Brain microvascular endothelial cell (primary cell): ENCODE measurements at regions not wholly inside any gene's neighbourhood (a gene's known extent, or its start where the extent isn't known, plus 50 kb on each side); places are given as distances from the start of the nearest gene placed in this dataset.
"Not testable (repeated sequence)": the region's sequence is repeated elsewhere in the genome, so short reads cannot be mapped to it uniquely, and the experiment has no call there.

Experiments
- DNase-seq: peaks from one replicate; pipeline ENCODE4 v3.0.0-alpha.2; 2020
- H3K27ac ChIP-seq: fragments of 250-450 bp; sonication (Bioruptor Pico); 2 replicates; pipeline ENCODE4 v1.5.1; 2020; ENCODE audit warnings: mild to moderate bottlenecking, moderate library complexity
- H3K27me3 ChIP-seq: fragments of 250-450 bp; sonication (Bioruptor Pico); replicated peaks from 2 replicates; pipeline ENCODE4 v1.5.1; 2020; ENCODE audit warnings: mild to moderate bottlenecking
- H3K36me3 ChIP-seq: fragments of 250-450 bp; sonication (Bioruptor Pico); replicated peaks from 2 replicates; pipeline ENCODE4 v1.5.1; 2020; ENCODE audit warnings: mild to moderate bottlenecking
- H3K4me3 ChIP-seq: 2 replicates; pipeline ENCODE4 v1.5.1; 2011; ENCODE audit warnings: low read depth, mild to moderate bottlenecking, control low read depth, low read length, moderate library complexity
- CTCF ChIP-seq: IDR thresholded peaks from 2 replicates; pipeline ENCODE4 v1.5.1; 2011; ENCODE audit warnings: low read depth, mild to moderate bottlenecking, moderate library complexity, low read length, control low read depth, inconsistent platforms; ENCODE audit errors: missing control alignments
- in situ Hi-C: cut with HindIII; loops from 2 replicates; pipeline ENCODE4 v1.10.0; 2017; ENCODE audit warnings: low sequenced_read_pairs, low pct_ligation_motif_present

GRCh38 chr2:175679728-175680127 lies 322.3 kb downstream of the LNPK start:
- no peak for DNase-seq
- in situ Hi-C loops = no loop called here
- H3K36me3 ChIP-seq = no peaks in the 10 kb centered on the region
- no peak for TF ChIP-seq CTCF
- no peak overlapping the region for H3K27ac ChIP-seq
- H3K27me3 ChIP-seq = no peaks in the 10 kb centered on the region
- no peak overlapping the region for H3K4me3 ChIP-seq

GRCh38 chr2:175679231-175679630 lies 322.8 kb downstream of the LNPK start:
- no peak for TF ChIP-seq CTCF
- Histone ChIP-seq H3K4me3 (no peak overlapping the region), H3K27ac (no peak overlapping the region), H3K27me3 (no peaks in the 10 kb centered on the region), H3K36me3 (no peaks in the 10 kb centered on the region)
- in situ Hi-C loops = no loop called here
- no peak for DNase-seq

GRCh38 chr2:175677880-175678279 lies 324.2 kb downstream of the LNPK start:
- in situ Hi-C loops = no loop called here
- Histone ChIP-seq H3K36me3 (no peaks in the 10 kb centered on the region), H3K27me3 (no peaks in the 10 kb centered on the region), H3K4me3 (no peak overlapping the region), H3K27ac (no peak overlapping the region)
- no peak for TF ChIP-seq CTCF
- no peak for DNase-seq

- H3K4me3 ChIP-seq = no peak overlapping the region
- in situ Hi-C loops = no loop called here
- no peak overlapping the region for H3K27ac ChIP-seq
- no peaks in the 10 kb centered on the region for H3K27me3 ChIP-seq
- no peak for TF ChIP-seq CTCF
- no peaks in the 10 kb centered on the region for H3K36me3 ChIP-seq
- DNase-seq = no peak
Measured at GRCh38 chr2:175676813-175677212, 325.3 kb downstream of the LNPK start.

- DNase-seq, H3K27ac ChIP-seq, H3K36me3 ChIP-seq, H3K27me3 ChIP-seq, H3K4me3 ChIP-seq, in situ Hi-C loops: not testable (repeated sequence)
Measured at GRCh38 chr2:175668804-175669203, 333.3 kb downstream of the LNPK start.

GRCh38 chr2:175662335-175662734 lies 339.7 kb downstream of the LNPK start:
- TF ChIP-seq CTCF = no peak
- in situ Hi-C loops = no loop called here
- H3K4me3 ChIP-seq = no peak overlapping the region
- H3K27me3 ChIP-seq = no peaks in the 10 kb centered on the region
- no peaks in the 10 kb centered on the region for H3K36me3 ChIP-seq
- DNase-seq = no peak
- no peak overlapping the region for H3K27ac ChIP-seq
